ENCODE measurements at regions not wholly inside any gene's neighbourhood (a gene's known extent, or its start where the extent isn't known, plus 50 kb on each side); places are given as distances from the start of the nearest gene placed in this dataset.

- Histone ChIP-seq H3K4me3 (no peak overlapping the region), H3K27me3 (ENCODE audit: insufficient read depth in 3 of 3, low read length in 2 of 3) (no peaks in the 10 kb centered on the region), H3K4me1 (no peaks in the 10 kb centered on the region), H3K27ac (no peak overlapping the region), H3K9me3 (no peaks in the 10 kb centered on the region), H3K36me3 (ENCODE audit: insufficient read depth in 1 of 2, low read depth in 1 of 2) (no peaks in the 10 kb centered on the region)
- DNase-seq (no peak), ATAC-seq (no peak)
- TF ChIP-seq CTCF (IDR thresholded peaks at IDR 0.05): no peak
- 52 to 57% (median 53%) methylated on average over 2 of the region's 2 CpGs for WGBS, 3 donors
- intact Hi-C loops (cut with DNase I): no loop called here
Measured at GRCh38 chr4:133866328-133866699, 335.3 kb downstream of the PABPC4L start.

- Histone ChIP-seq H3K36me3 (ENCODE audit: insufficient read depth in 1 of 2, low read depth in 1 of 2) (no peaks in the 10 kb centered on the region), H3K27me3 (ENCODE audit: insufficient read depth in 3 of 3, low read length in 2 of 3) (no peaks in the 10 kb centered on the region), H3K4me1 (no peaks in the 10 kb centered on the region), H3K9me3 (no peaks in the 10 kb centered on the region), H3K27ac (no peak overlapping the region), H3K4me3 (no peak overlapping the region)
- intact Hi-C loops (cut with DNase I): no loop called here
- ATAC-seq (no peak), DNase-seq (no peak)
- TF ChIP-seq CTCF (IDR thresholded peaks at IDR 0.05): no peak
- WGBS, 3 donors: 44 to 59% (median 54%) methylated on average over 1 of the region's 1 CpG
Measured at GRCh38 chr4:133865612-133866327, 335.8 kb downstream of the PABPC4L start.

- Histone ChIP-seq H3K36me3 (ENCODE audit: insufficient read depth in 1 of 2, low read depth in 1 of 2) (no peaks in the 10 kb centered on the region), H3K4me1 (no peaks in the 10 kb centered on the region), H3K9me3 (no peaks in the 10 kb centered on the region), H3K4me3 (no peak overlapping the region), H3K27ac (no peak overlapping the region), H3K27me3 (ENCODE audit: insufficient read depth in 3 of 3, low read length in 2 of 3) (no peaks in the 10 kb centered on the region)
- no peak for ATAC-seq
- WGBS, 3 donors: 89 to 93% (median 91%) methylated on average over 3 of the region's 3 CpGs
- intact Hi-C loops (cut with DNase I): no loop called here
- TF ChIP-seq CTCF (IDR thresholded peaks at IDR 0.05): no peak
- no peak for DNase-seq
Measured at GRCh38 chr4:133863153-133863552, 338.4 kb downstream of the PABPC4L start.

GRCh38 chr4:133856731-133857355 lies 344.7 kb downstream of the PABPC4L start:
- intact Hi-C loops (cut with DNase I): no loop called here
- Histone ChIP-seq H3K9me3 (no peaks in the 10 kb centered on the region), H3K4me1 (no peaks in the 10 kb centered on the region), H3K27me3 (ENCODE audit: insufficient read depth in 3 of 3, low read length in 2 of 3) (no peaks in the 10 kb centered on the region), H3K27ac (no peak overlapping the region), H3K4me3 (no peak overlapping the region), H3K36me3 (ENCODE audit: insufficient read depth in 1 of 2, low read depth in 1 of 2) (no peaks in the 10 kb centered on the region)
- no peak for TF ChIP-seq CTCF (IDR thresholded peaks at IDR 0.05)
- no peak for DNase-seq
- no peak for ATAC-seq

- Histone ChIP-seq H3K4me1 (no peaks in the 10 kb centered on the region), H3K9me3 (no peaks in the 10 kb centered on the region), H3K36me3 (ENCODE audit: insufficient read depth in 1 of 2, low read depth in 1 of 2) (no peaks in the 10 kb centered on the region), H3K27me3 (ENCODE audit: insufficient read depth in 3 of 3, low read length in 2 of 3) (no peaks in the 10 kb centered on the region), H3K4me3 (no peak overlapping the region), H3K27ac (no peak overlapping the region)
- ATAC-seq: no peak
- 86 to 89% (median 87%) methylated on average over 4 of the region's 4 CpGs for WGBS, 3 donors
- intact Hi-C loops (cut with DNase I): no loop called here
- TF ChIP-seq CTCF (IDR thresholded peaks at IDR 0.05): no peak
- DNase-seq: no peak
Measured at GRCh38 chr4:133855001-133855400, 346.6 kb downstream of the PABPC4L start.
